DND-41 (cell line): ENCODE measurements at regions not wholly inside any gene's neighbourhood (a gene's known extent, or its start where the extent isn't known, plus 50 kb on each side); places are given as distances from the start of the nearest gene placed in this dataset.
"Not testable (repeated sequence)": the region's sequence is repeated elsewhere in the genome, so short reads cannot be mapped to it uniquely, and the experiment has no call there.

Experiments used
- ATAC-seq: fragments of 200-7000 bp; cut with Tn5 transposase; 3 replicates; pipeline ENCODE4 v1.9.1; 2021; ENCODE audit warnings: low read depth; ENCODE audit not compliant: insufficient read depth
- DNase-seq: peaks from one replicate; pipeline ENCODE4 v3.0.0-alpha.2; 2020
- H2AFZ ChIP-seq: 2 replicates; pipeline ENCODE4 v1.6.0; 2012; ENCODE audit warnings: low read depth, low read length
- H3K27ac ChIP-seq: 2 replicates; pipeline ENCODE4 v1.5.1; 2012; ENCODE audit warnings: low read length, inconsistent platforms
- H3K27me3 ChIP-seq: fragments of 200-600 bp; sonication (generic); 2 replicates; pipeline ENCODE4 v1.6.0; 2012; ENCODE audit warnings: low read length, mild to moderate bottlenecking, inconsistent platforms; ENCODE audit not compliant: insufficient read depth, poor library complexity
- H3K36me3 ChIP-seq: 2 replicates; pipeline ENCODE4 v1.5.1; 2012; ENCODE audit warnings: low read length, inconsistent platforms; ENCODE audit not compliant: insufficient read depth
- H3K4me1 ChIP-seq: 2 replicates; pipeline ENCODE4 v1.5.1; 2012; ENCODE audit warnings: mild to moderate bottlenecking, low read length; ENCODE audit not compliant: insufficient read depth
- H3K4me2 ChIP-seq: 2 replicates; pipeline ENCODE4 v1.6.0; 2012; ENCODE audit warnings: mild to moderate bottlenecking, moderate library complexity, low read length, inconsistent platforms; ENCODE audit not compliant: insufficient read depth
- H3K4me3 ChIP-seq, 2 experiments: fragments of 200-600 bp in 1 of 2; shearing (Covaris generic) in 1 of 2; 2 replicates each; pipeline ENCODE4 v1.5.1; 2012 to 2016; ENCODE audit warnings: inconsistent platforms in 2 of 2, low read length in 2 of 2, mild to moderate bottlenecking in 2 of 2, low read depth in 1 of 2, moderate library complexity in 1 of 2
- H3K79me2 ChIP-seq: 2 replicates; pipeline ENCODE4 v1.6.0; 2012; ENCODE audit warnings: low read length, inconsistent platforms; ENCODE audit not compliant: insufficient read depth
- H3K9ac ChIP-seq: 2 replicates; pipeline ENCODE4 v1.6.0; 2012; ENCODE audit warnings: low read depth, mild to moderate bottlenecking, inconsistent platforms, low read length, moderate library complexity
- H3K9me3 ChIP-seq: 2 replicates; pipeline ENCODE4 v1.5.1; 2012; ENCODE audit warnings: low read length, moderate library complexity, mild to moderate bottlenecking, inconsistent platforms; ENCODE audit not compliant: insufficient read depth, severe bottlenecking
- H4K20me1 ChIP-seq: 2 replicates; pipeline ENCODE4 v1.6.0; 2012; ENCODE audit warnings: low read length; ENCODE audit not compliant: insufficient read depth
- CTCF ChIP-seq: IDR thresholded peaks from 2 replicates; pipeline ENCODE4 v1.5.1; 2012; ENCODE audit warnings: borderline replicate concordance, low read length, moderate library complexity, mild to moderate bottlenecking; ENCODE audit not compliant: poor library complexity, severe bottlenecking; ENCODE audit errors: extremely low read depth
- EZH2 ChIP-seq: IDR thresholded peaks from 3 replicates; pipeline ENCODE4 v1.6.1; 2012; ENCODE audit warnings: borderline replicate concordance, low read depth, mild to moderate bottlenecking, moderate library complexity, low read length, inconsistent platforms; ENCODE audit not compliant: severe bottlenecking

DNA sequence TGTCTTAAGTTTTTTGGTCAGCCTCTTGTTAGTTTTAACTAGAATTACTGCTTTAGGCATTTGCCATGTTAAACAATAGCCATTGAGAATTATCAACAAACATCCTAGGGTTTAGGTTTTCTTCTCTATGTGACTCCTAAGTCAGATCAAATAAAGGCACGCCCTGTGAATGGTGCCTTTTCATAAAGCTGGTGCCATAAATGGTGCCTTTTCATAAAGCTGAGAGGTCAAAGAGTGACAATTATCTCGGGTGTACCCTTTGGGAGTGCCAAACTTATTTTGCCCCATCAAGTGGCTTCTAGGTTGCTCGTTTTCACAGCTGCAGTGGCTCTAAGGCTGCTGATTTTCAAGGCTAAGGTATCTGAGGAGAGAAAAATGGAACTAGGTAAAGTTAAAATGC is 391.6 kb downstream of the DMRTA1 start:
- Histone ChIP-seq H3K4me3 (no peak overlapping the region), H3K36me3 (no peaks in the 10 kb centered on the region), H4K20me1 (no peaks in the 10 kb centered on the region), H3K27me3 (no peaks in the 10 kb centered on the region), H3K4me1 (no peaks in the 10 kb centered on the region), H3K9me3 (no peaks in the 10 kb centered on the region), H3K79me2 (no peaks in the 10 kb centered on the region), H2AFZ (no peak overlapping the region), H3K4me2 (no peak overlapping the region), H3K27ac (no peak overlapping the region), H3K9ac (no peak overlapping the region)
- DNase-seq (no peak), ATAC-seq (no peak)
- TF ChIP-seq EZH2 (no peak), CTCF (no peak)

DNA sequence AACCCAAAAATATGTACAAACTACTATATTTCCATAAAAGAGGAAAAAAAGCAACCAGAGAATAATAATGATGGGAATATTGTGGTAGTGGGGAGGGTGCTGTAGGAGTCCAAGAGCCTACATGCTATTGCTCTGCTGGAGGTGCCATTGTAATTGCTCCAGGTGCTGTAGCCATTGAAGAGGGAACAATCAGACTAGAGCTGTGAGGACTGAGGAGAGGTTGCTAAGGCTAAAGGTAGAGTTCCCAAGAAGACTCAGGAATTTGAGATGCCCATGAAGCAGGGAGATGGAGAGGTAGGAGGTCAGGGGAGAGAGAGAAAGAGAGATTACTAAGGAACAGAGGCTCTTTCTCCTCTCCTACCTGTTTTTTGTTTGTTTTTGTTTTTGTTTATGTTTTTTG is 394.0 kb downstream of the DMRTA1 start:
- no peaks in the 10 kb centered on the region for H3K4me1 ChIP-seq
- no peaks in the 10 kb centered on the region for H3K79me2 ChIP-seq
- DNase-seq (no peak), ATAC-seq (no peak)
- TF ChIP-seq EZH2 (no peak), CTCF (no peak)
- H4K20me1 ChIP-seq = no peaks in the 10 kb centered on the region
- no peak overlapping the region for H3K4me2 ChIP-seq
- H3K4me3 ChIP-seq = no peak overlapping the region
- no peak overlapping the region for H3K27ac ChIP-seq
- no peak overlapping the region for H3K9ac ChIP-seq
- no peaks in the 10 kb centered on the region for H3K9me3 ChIP-seq
- H3K36me3 ChIP-seq = no peaks in the 10 kb centered on the region
- no peaks in the 10 kb centered on the region for H3K27me3 ChIP-seq
- H2AFZ ChIP-seq = no peak overlapping the region

DNA sequence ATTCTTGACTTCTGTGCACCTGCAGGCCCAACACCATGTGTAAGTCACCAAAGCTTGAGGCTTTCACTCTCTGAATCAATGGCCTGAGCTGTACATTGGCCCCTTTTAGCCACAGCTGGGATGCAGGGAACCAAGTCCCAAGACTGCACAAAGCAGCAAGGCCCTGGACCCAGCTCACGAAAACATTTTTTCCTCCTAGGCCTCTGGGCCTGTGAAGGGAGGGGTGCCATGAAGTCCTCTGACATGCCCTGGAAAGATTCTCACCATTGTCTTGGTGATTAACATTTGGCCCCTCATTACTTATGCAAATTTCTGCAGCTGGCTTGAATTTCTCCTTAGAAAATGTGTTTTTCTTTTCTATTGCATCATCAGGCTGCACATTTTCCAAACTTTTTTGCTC is 398.6 kb downstream of the DMRTA1 start:
- not testable (repeated sequence) for H3K27ac ChIP-seq, H3K79me2 ChIP-seq, H3K9ac ChIP-seq, H3K36me3 ChIP-seq, H3K9me3 ChIP-seq, H3K4me3 ChIP-seq, ATAC-seq, H3K4me1 ChIP-seq, H3K27me3 ChIP-seq, H3K4me2 ChIP-seq, H4K20me1 ChIP-seq, DNase-seq, H2AFZ ChIP-seq

- H3K4me1 ChIP-seq = no peaks in the 10 kb centered on the region
- no peaks in the 10 kb centered on the region for H3K27me3 ChIP-seq
- H3K9ac ChIP-seq = no peak overlapping the region
- H4K20me1 ChIP-seq = no peaks in the 10 kb centered on the region
- ATAC-seq (no peak), DNase-seq (no peak)
- no peak overlapping the region for H3K4me3 ChIP-seq
- TF ChIP-seq EZH2 (no peak), CTCF (no peak)
- no peaks in the 10 kb centered on the region for H3K79me2 ChIP-seq
- no peaks in the 10 kb centered on the region for H3K36me3 ChIP-seq
- no peak overlapping the region for H3K4me2 ChIP-seq
- no peak overlapping the region for H2AFZ ChIP-seq
- H3K27ac ChIP-seq = no peak overlapping the region
- H3K9me3 ChIP-seq = no peaks in the 10 kb centered on the region
Observed at GRCh38 chr9:22855980-22856379, 409.4 kb downstream of the DMRTA1 start.
